Islet precursor cell (in vitro differentiated cells): ENCODE measurements at regions not wholly inside any gene's neighbourhood (a gene's known extent, or its start where the extent isn't known, plus 50 kb on each side); places are given as distances from the start of the nearest gene placed in this dataset.
"Not testable (repeated sequence)": the region's sequence is repeated elsewhere in the genome, so short reads cannot be mapped to it uniquely, and the experiment has no call there.

Experiments used
- DNase-seq: peaks from one replicate; pipeline ENCODE4 v3.0.0-alpha.2; 2018

DNA sequence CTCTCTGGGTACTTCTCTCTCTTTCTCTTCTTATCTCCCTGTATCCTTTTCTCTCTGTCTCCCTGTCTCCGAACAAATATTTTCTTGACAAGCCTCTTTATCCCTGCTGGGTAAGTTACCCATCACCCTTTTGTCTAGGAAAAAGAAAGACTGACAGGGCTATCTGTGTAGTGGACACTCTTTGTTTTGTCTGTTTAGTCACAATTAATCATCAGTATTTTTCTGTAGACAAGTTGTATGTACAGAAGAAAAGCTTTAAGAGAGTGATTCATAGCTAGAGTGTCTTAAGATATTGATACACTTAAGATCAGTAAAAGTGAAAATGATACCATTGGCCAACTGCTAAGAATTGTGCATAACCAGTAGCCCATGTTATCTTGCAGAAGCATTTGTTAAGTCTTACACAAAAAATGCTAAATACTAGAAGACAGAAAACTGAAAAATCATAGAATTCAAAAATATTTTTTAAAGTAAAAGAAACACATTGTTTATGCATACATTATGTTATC lies 1043.8 kb upstream of the EDIL3 start:
- DNase-seq = no peak

GRCh38 chr5:85431726-85432125 lies 1047.0 kb upstream of the EDIL3 start:
- DNase-seq = not testable (repeated sequence)

DNA sequence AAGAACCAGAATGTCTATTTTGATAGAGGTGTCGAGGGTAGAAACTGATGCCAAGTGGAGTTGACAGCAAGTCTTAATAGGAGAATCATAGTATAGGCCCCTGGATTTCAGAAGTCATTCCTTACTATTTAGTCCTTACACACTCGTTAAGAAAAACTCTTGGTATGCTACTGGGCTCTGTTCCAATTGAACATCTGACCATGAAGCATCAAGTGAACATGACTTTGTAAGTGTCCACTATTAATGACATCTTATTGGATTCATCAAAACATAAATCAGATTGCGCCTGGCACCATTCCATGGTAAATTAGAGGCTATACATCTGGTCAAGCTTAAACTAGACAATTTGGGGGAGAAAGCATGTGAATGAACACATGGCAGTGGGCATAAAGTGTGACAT lies 1056.5 kb upstream of the EDIL3 start:
- DNase-seq = no peak

DNA sequence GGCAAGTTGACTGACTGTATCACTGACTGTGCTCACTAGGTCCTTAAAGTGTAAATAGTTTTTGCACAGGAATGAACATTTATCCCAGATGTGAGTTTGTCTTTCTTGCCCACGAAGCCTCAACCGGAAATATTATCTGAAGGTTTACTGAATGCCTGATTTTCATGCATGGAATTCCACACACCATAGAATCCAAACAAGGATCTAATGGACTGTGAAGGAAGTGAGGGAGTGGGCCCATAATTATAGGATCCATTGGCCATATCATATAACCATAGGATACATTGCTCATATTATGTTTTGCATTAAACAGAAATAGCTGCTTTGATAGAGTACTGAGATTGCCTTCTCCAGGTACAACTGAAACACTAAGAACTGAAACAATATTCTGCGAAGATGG lies 1057.2 kb upstream of the EDIL3 start:
- no peak for DNase-seq

DNA sequence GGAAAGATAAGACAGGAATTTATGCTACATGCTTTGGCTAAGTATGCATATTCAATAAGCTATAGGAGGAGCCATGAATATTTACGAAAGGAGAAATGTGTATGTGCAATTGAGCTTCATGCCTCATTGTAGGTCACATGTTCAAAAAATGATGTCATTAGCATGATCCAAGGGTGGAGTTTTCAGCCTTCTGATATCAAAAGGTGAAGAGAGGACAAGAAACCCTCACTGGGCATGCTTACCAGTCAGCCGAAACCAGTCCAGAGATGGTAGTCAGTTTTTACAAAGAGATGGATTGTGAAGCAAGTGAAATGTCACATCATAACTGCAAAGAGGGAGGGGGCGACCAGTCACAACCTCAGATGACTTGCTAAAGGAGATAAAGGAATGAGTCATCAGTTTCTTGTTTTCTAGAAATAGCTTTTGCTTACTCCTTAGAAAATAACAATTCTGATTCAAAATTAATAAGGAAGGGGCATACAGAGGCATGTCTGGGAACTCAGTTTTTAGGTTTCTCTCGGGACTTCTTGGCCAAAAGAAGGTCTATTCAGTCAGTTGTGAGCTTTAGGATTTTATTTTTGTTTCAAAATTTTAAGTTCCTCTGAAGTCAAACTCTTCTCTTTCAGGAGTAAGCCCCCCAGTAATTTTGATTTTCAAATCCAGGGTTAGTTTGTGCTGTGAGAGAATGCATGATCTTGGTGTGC lies 1067.8 kb upstream of the EDIL3 start:
- DNase-seq = no peak

- DNase-seq = no peak
Measured at GRCh38 chr5:85453026-85453349, 1068.3 kb upstream of the EDIL3 start.

GRCh38 chr5:85458319-85458718 lies 1073.6 kb upstream of the EDIL3 start:
- DNase-seq = no peak

GRCh38 chr5:85462957-85463356 lies 1078.3 kb upstream of the EDIL3 start:
- no peak for DNase-seq

- no peak for DNase-seq
Measured at GRCh38 chr5:85466423-85466822, 1081.7 kb upstream of the EDIL3 start.

DNA sequence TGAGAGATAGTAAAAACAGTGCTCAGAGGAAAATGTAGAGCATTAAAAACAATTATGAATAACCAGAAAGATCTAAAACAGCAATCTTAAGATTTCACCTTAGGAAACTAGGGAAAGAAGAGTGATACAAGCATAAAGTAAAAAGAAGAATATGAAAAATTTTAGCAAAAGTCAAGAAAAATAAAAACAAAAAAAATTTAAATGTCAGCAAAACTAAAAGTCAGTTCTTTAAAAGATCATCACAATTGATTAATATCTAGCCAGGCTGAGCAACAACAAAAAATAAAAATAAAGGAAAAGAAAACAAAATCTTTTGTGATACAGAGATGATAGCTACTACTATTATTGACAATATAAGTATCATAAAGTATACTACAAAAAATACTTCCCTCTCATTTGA lies 1088.1 kb upstream of the EDIL3 start:
- no peak for DNase-seq

DNA sequence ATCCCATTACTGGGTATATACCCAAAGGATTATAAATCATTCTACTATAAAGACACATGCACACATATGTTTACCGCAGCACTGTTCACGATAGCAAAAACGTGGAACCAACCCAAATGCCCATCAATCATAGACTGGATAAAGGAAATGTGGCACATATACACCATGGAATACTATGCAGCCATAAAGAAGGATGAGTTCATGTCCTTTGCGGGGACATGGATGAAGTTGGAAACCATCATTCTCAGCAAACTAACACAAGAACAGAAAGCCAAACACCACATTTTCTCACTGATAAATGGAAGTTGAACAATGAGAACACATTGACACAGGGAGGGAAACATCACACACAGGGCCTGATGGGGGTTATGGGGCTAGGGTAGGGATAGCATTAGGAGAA lies 1090.5 kb upstream of the EDIL3 start:
- not testable (repeated sequence) for DNase-seq

- no peak for DNase-seq
Measured at GRCh38 chr5:85476617-85477016, 1091.9 kb upstream of the EDIL3 start.

- DNase-seq = no peak
Measured at GRCh38 chr5:85479849-85480248, 1095.2 kb upstream of the EDIL3 start.

GRCh38 chr5:85484982-85485574 lies 1100.4 kb upstream of the EDIL3 start:
- DNase-seq = no peak

- DNase-seq = no peak
Measured at GRCh38 chr5:85488295-85488694, 1103.6 kb upstream of the EDIL3 start.

- DNase-seq = no peak
Measured at GRCh38 chr5:85500869-85501268, 1116.2 kb upstream of the EDIL3 start.

- no peak for DNase-seq
Measured at GRCh38 chr5:85512896-85513295, 1104.8 kb upstream of the COX7C start.

DNA sequence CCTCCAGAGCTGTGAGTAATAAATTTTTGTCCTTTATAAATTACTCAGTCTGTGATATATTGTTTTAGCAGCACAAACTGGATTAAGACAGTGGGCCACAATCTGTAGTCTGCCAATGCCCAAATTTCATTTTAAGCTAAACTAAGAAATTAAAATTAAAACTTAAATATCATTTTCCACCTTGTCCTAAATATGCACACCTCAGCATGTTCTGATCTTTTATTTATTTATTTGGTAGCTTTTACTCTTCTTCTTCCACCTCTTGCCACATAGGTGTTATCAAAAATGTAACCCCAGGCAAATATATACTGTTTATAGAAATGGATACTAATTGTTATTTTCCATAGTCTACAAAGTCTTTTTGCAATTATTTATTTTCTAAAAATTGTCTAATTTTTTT lies 1102.2 kb upstream of the COX7C start:
- no peak for DNase-seq

DNA sequence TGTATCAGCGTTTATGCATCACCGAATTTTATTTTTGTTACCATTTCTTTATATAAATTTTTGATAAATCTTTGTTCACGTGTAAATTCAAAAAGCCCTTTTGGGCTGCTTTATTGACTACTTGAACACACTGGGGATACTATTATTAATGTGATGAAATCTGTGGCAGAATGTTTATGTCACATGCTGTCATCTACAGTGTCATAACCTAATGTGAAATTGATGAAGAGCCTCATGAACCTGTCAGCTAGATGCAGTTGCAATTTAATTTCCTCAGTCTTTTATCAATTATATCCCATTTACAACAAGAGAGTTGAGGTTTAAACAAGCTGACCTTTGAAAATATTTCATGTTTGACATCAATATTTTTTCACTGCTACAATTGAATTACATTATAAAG lies 1100.4 kb upstream of the COX7C start:
- no peak for DNase-seq

- no peak for DNase-seq
Measured at GRCh38 chr5:85533341-85534047, 1084.2 kb upstream of the COX7C start.

DNA sequence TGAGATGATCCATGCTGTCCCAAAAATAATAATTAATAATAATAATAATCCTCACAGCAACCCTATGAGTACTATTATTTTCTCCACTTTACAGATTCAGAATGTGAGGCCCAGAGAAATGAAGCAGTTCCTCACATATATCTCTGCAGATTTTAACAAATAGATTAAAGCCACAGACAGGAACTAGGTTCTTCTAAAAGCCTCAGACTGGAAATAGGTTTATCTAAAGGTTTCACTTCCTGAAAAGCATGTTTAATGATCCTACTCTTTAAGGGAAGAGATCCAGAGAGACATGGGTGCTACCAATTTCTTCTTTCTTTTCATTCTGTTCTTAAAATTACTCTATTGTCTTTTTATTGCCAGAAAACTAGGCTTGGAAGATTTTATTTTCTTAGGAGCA lies 1079.4 kb upstream of the COX7C start:
- no peak for DNase-seq

- DNase-seq = no peak
Measured at GRCh38 chr5:85545129-85545528, 1072.6 kb upstream of the COX7C start.

- DNase-seq = no peak
Measured at GRCh38 chr5:85549229-85549628, 1068.5 kb upstream of the COX7C start.

DNA sequence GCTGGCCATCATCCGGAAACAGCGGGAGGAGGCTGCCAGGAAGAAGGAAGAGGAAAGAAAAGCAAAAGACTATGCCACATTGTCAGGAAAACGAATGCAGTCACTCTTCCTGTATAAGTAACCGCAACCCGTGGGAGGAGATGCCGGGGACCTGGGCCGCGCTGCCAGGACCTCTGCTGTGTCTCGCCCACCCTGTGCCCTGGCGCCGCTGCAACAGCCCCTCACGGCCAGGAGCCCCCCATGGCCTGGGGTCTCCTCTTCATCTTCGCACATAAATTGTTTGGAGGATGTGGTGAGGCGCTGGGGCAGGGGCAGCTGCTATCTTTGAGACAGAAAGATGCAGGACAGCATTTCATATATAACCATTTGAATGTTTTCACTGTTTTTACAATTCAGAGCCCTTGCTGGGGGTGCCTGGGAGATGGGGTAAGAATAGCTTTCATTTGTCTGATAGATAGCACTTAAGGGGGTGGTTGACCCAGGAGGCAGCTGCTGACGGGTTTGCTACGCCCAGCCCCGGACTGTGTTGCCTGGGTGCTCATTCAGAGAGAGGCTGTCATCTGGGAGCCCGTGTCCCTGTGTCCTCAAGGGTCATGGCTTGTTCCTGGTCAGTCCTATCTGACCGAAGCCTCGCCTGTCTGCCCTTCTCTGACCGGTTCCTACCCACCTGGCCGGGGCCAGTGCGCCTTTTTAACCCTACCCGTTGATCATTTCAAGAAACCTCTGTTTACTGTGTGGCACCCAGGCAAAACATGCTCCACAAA lies 1067.7 kb upstream of the COX7C start:
- no peak for DNase-seq
